ENCODE measurements at regions not wholly inside any gene's neighbourhood (a gene's known extent, or its start where the extent isn't known, plus 50 kb on each side); places are given as distances from the start of the nearest gene placed in this dataset.

DNA sequence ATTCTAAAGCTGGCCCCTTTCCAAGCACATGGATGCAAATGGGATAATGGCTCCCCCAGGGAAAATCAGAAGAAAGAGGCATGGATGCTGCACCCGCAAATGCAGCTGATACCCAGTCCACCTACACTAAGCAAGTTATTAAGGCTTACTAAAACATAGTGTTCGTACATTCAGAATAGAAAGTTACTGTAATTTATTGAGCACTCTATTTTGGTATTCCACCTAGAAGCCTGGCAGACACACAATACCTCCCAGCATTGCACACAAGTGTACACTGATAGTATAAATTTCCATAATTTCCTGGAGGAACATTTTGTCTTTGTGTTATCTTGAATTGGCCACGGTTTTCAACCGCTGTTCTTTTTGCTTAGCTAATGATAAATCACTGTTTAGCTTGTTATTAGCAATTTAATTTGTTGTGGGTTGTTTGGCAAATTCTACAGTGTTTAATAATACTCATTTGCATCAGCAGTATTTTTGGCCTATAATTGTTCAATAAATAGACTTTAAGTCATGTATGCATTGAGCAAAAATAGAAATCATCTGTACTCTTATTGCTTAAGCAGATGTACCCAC, 94.5 kb upstream of the MRI1 start:
- no peak overlapping the region for H3K4me3 Mint-ChIP-seq
- Histone ChIP-seq H3K9ac (no peak overlapping the region), H3K27ac (no peak overlapping the region), H3K4me1 (no peaks in the 10 kb centered on the region), H2AFZ (replicated peaks) (no peak overlapping the region), H3F3A (ENCODE audit: low read depth) (no peaks in the 10 kb centered on the region), H3K9me3 (ENCODE audit: low read depth) (no peaks in the 10 kb centered on the region), H3K4me2 (no peak overlapping the region), H3K79me2 (ENCODE audit: low read depth) (no peaks in the 10 kb centered on the region), H4K20me1 (ENCODE audit: low read depth) (no peaks in the 10 kb centered on the region), H3K27me3 (no peaks in the 10 kb centered on the region), H3K36me3 (no peaks in the 10 kb centered on the region), H3K4me3 (no peak overlapping the region)
- peaks cover 9% of the 10 kb centered on the region for H3K27me3 Mint-ChIP-seq (ENCODE audit: insufficient read depth, low read depth)
- H3K4me1 Mint-ChIP-seq, result peaks cover 3% of the 10 kb centered on the region
- no peak overlapping the region for H3K27ac Mint-ChIP-seq
- no peak for TF ChIP-seq EZH2 (IDR thresholded peaks at IDR 0.05)
- no peak for TF ChIP-seq EZH2phosphoT487 (IDR thresholded peaks at IDR 0.05)
- TF ChIP-seq, protein P1, sequence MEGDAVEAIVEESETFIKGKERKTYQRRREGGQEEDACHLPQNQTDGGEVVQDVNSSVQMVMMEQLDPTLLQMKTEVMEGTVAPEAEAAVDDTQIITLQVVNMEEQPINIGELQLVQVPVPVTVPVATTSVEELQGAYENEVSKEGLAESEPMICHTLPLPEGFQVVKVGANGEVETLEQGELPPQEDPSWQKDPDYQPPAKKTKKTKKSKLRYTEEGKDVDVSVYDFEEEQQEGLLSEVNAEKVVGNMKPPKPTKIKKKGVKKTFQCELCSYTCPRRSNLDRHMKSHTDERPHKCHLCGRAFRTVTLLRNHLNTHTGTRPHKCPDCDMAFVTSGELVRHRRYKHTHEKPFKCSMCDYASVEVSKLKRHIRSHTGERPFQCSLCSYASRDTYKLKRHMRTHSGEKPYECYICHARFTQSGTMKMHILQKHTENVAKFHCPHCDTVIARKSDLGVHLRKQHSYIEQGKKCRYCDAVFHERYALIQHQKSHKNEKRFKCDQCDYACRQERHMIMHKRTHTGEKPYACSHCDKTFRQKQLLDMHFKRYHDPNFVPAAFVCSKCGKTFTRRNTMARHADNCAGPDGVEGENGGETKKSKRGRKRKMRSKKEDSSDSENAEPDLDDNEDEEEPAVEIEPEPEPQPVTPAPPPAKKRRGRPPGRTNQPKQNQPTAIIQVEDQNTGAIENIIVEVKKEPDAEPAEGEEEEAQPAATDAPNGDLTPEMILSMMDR (IDR thresholded peaks at IDR 0.05), result no peak
- no peaks in the 10 kb centered on the region for H3K9me3 Mint-ChIP-seq
- no peak for DNase-seq (ENCODE audit: low spot score)
- no peaks in the 10 kb centered on the region for H3K36me3 Mint-ChIP-seq

- Histone ChIP-seq H3K27ac (no peak overlapping the region), H3K79me2 (ENCODE audit: low read depth) (no peaks in the 10 kb centered on the region), H3K9me3 (ENCODE audit: low read depth) (no peaks in the 10 kb centered on the region), H4K20me1 (ENCODE audit: low read depth) (no peaks in the 10 kb centered on the region), H3K4me2 (no peak overlapping the region), H2AFZ (replicated peaks) (no peak overlapping the region), H3F3A (ENCODE audit: low read depth) (no peaks in the 10 kb centered on the region), H3K4me1 (no peaks in the 10 kb centered on the region), H3K9ac (no peak overlapping the region), H3K27me3 (no peaks in the 10 kb centered on the region), H3K36me3 (no peaks in the 10 kb centered on the region), H3K4me3 (no peak overlapping the region)
- Mint-ChIP-seq H3K4me3 (no peak overlapping the region), H3K36me3 (no peaks in the 10 kb centered on the region), H3K9me3 (no peaks in the 10 kb centered on the region), H3K27me3 (ENCODE audit: insufficient read depth, low read depth) (peaks cover 4% of the 10 kb centered on the region), H3K4me1 (peaks cover 3% of the 10 kb centered on the region), H3K27ac (no peak overlapping the region)
- TF ChIP-seq EZH2 (IDR thresholded peaks at IDR 0.05), result no peak
- TF ChIP-seq EZH2phosphoT487 (IDR thresholded peaks at IDR 0.05), result no peak
- TF ChIP-seq, protein P1 (IDR thresholded peaks at IDR 0.05), result no peak
- no peak for DNase-seq (ENCODE audit: low spot score)
These were observed 95.4 kb upstream of the MRI1 start for GRCh38 chr19:13668964-13669363.

- no peak for DNase-seq (ENCODE audit: low spot score)
- Mint-ChIP-seq H3K27ac (no peak overlapping the region), H3K4me3 (no peak overlapping the region), H3K36me3 (no peaks in the 10 kb centered on the region), H3K9me3 (no peaks in the 10 kb centered on the region), H3K4me1 (peaks cover 3% of the 10 kb centered on the region), H3K27me3 (ENCODE audit: insufficient read depth, low read depth) (peaks cover 7% of the 10 kb centered on the region)
- Histone ChIP-seq H3K27ac (no peak overlapping the region), H3K79me2 (ENCODE audit: low read depth) (no peaks in the 10 kb centered on the region), H3K9ac (no peak overlapping the region), H3K4me3 (no peak overlapping the region), H4K20me1 (ENCODE audit: low read depth) (no peaks in the 10 kb centered on the region), H3K9me3 (ENCODE audit: low read depth) (no peaks in the 10 kb centered on the region), H3K4me2 (no peak overlapping the region), H3K4me1 (no peaks in the 10 kb centered on the region), H3K27me3 (no peaks in the 10 kb centered on the region), H3K36me3 (no peaks in the 10 kb centered on the region), H2AFZ (replicated peaks) (no peak overlapping the region), H3F3A (ENCODE audit: low read depth) (no peaks in the 10 kb centered on the region)
- TF ChIP-seq EZH2phosphoT487 (IDR thresholded peaks at IDR 0.05), result no peak
- TF ChIP-seq EZH2 (IDR thresholded peaks at IDR 0.05), result no peak
- TF ChIP-seq, protein P1 (IDR thresholded peaks at IDR 0.05), result no peak
These were observed 98.2 kb upstream of the MRI1 start for GRCh38 chr19:13666165-13666564.
